Neuronal stem cell (in vitro differentiated cells): ENCODE measurements at regions not wholly inside any gene's neighbourhood (a gene's known extent, or its start where the extent isn't known, plus 50 kb on each side); places are given as distances from the start of the nearest gene placed in this dataset.

Source experiments
- DNase-seq: peaks from one replicate; pipeline ENCODE4 v3.0.0-alpha.2; 2013; ENCODE audit warnings: low spot score
- H2AFZ ChIP-seq: one replicate; pipeline ENCODE4 v1.6.1; 2013; ENCODE audit warnings: mild to moderate bottlenecking, low read length, inconsistent platforms
- H2AK5ac ChIP-seq: 2 replicates; pipeline ENCODE4 v1.6.1; 2013; ENCODE audit warnings: low read depth, mild to moderate bottlenecking, inconsistent platforms, low read length, moderate library complexity, mixed read lengths
- H2BK120ac ChIP-seq: 2 replicates; pipeline ENCODE4 v1.6.1; 2013; ENCODE audit warnings: low read depth, mild to moderate bottlenecking, inconsistent platforms, low read length, moderate library complexity, mixed read lengths
- H2BK12ac ChIP-seq: one replicate; pipeline ENCODE4 v1.6.1; 2013; ENCODE audit warnings: low read length, inconsistent platforms
- H2BK15ac ChIP-seq: 2 replicates; pipeline ENCODE4 v1.6.1; 2013; ENCODE audit warnings: mild to moderate bottlenecking, low read length, inconsistent platforms, mixed read lengths
- H2BK5ac ChIP-seq: one replicate; pipeline ENCODE4 v1.6.1; 2013; ENCODE audit warnings: inconsistent platforms, mild to moderate bottlenecking, low read length, moderate library complexity
- H3K14ac ChIP-seq: one replicate; pipeline ENCODE4 v1.6.1; 2013; ENCODE audit warnings: low read length, inconsistent platforms
- H3K18ac ChIP-seq: 2 replicates; pipeline ENCODE4 v1.6.1; 2013; ENCODE audit warnings: low read length, inconsistent platforms
- H3K23ac ChIP-seq: 2 replicates; pipeline ENCODE4 v1.6.1; 2013; ENCODE audit warnings: low read depth, mild to moderate bottlenecking, mixed read lengths, low read length, inconsistent platforms; ENCODE audit not compliant: poor library complexity
- H3K27ac ChIP-seq: replicated peaks from 3 replicates; pipeline ENCODE4 v1.5.1; 2013; ENCODE audit warnings: low read length, inconsistent platforms
- H3K27me3 ChIP-seq, 3 experiments: 2 replicates each; pipeline ENCODE4 v1.6.1; 2013; ENCODE audit warnings: low read length in 3 of 3, mild to moderate bottlenecking in 2 of 3, inconsistent platforms in 1 of 3, low read depth in 1 of 3, mixed read lengths in 1 of 3, moderate library complexity in 1 of 3; ENCODE audit not compliant: control insufficient read depth in 3 of 3, insufficient read depth in 3 of 3
- H3K36me3 ChIP-seq, 2 donors: replicated peaks in 1 of 2; 2 replicates each; pipeline ENCODE4 v1.6.1; 2013; ENCODE audit warnings: low read length in 2 of 2; ENCODE audit not compliant: control insufficient read depth in 2 of 2, insufficient read depth in 2 of 2
- H3K4ac ChIP-seq: 2 replicates; pipeline ENCODE4 v1.6.1; 2013; ENCODE audit warnings: inconsistent platforms, mild to moderate bottlenecking, low read length, moderate library complexity
- H3K4me1 ChIP-seq, 2 donors: 1 replicate in 1 of 2; 2 replicates in 1 of 2; pipeline ENCODE4 v1.6.1; 2013; ENCODE audit warnings: low read length in 2 of 2, low read depth in 1 of 2; ENCODE audit not compliant: control insufficient read depth in 2 of 2, insufficient read depth in 1 of 2
- H3K4me2 ChIP-seq: one replicate; pipeline ENCODE4 v1.6.1; 2013; ENCODE audit warnings: mild to moderate bottlenecking, low read length, inconsistent platforms; ENCODE audit not compliant: insufficient read depth, poor library complexity, severe bottlenecking
- H3K4me3 ChIP-seq, 2 donors: 2 replicates each; pipeline ENCODE4 v1.5.1; 2013; ENCODE audit warnings: low read length in 2 of 2, mild to moderate bottlenecking in 2 of 2, inconsistent platforms in 1 of 2, moderate library complexity in 1 of 2
- H3K79me1 ChIP-seq: one replicate; pipeline ENCODE4 v1.6.1; 2013; ENCODE audit warnings: low read depth, mild to moderate bottlenecking, inconsistent platforms, low read length, moderate library complexity
- H3K9ac ChIP-seq: one replicate; pipeline ENCODE4 v1.6.1; 2013; ENCODE audit warnings: mild to moderate bottlenecking, low read depth, low read length, inconsistent platforms; ENCODE audit not compliant: poor library complexity
- H3K9me3 ChIP-seq, 2 donors: replicated peaks in 1 of 2; 2 replicates each; pipeline versions ENCODE3 to v1.6.1; 2013; ENCODE audit warnings: low read length in 2 of 2, mild to moderate bottlenecking in 2 of 2, inconsistent platforms in 1 of 2, low read depth in 1 of 2, mixed read lengths in 1 of 2, moderate library complexity in 1 of 2; ENCODE audit not compliant: control insufficient read depth in 2 of 2, insufficient read depth in 1 of 2
- H4K8ac ChIP-seq: one replicate; pipeline ENCODE4 v1.6.1; 2013; ENCODE audit warnings: low read depth, mild to moderate bottlenecking, inconsistent platforms, low read length, moderate library complexity
- H4K91ac ChIP-seq: one replicate; pipeline ENCODE4 v1.6.1; 2013; ENCODE audit warnings: low read length, low read depth, mild to moderate bottlenecking, inconsistent platforms; ENCODE audit not compliant: poor library complexity
- WGBS, 2 donors: extraction: QIAGEN DNeasy Blood & Tissue Kit; methylation state at CpG; one replicate each; pipeline ENCODE4 v1.1.7; 2013; ENCODE audit warnings: missing lambda C conversion rate in 2 of 2, mixed read lengths in 1 of 2; ENCODE audit not compliant: insufficient read length in 2 of 2, insufficient replicate concordance in 1 of 2; ENCODE audit errors: extremely low coverage in 2 of 2; 5-methylcytosine and 5-hydroxymethylcytosine counted together

DNA sequence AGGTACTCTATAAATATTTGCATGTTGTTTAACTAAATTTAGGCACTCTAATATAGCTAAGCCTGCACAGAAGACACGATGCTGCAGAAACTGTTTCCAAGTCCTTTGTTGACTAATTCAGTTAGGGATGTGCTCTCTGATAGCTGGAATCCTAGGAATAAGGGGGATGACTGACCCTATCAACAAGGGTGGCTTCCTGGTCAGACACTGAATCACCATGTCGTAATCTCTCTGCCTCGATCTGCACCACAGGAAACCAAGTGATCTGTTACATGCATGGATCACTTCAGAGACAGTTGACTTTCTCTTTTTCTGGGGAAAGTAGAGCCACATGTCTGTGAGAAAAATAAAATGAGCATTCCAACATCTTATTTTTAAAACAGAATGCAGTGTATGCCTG, 169.1 kb downstream of the GUCY2F start:
- Histone ChIP-seq H3K4me1 (no peaks in the 10 kb centered on the region), H2AK5ac (no peak overlapping the region), H3K23ac (no peak overlapping the region), H3K18ac (no peak overlapping the region), H2BK15ac (no peak overlapping the region), H3K9ac (no peak overlapping the region), H4K91ac (no peak overlapping the region), H3K27me3 (no peaks in the 10 kb centered on the region), H3K14ac (no peak overlapping the region), H3K4me2 (no peak overlapping the region), H3K36me3 (no peaks in the 10 kb centered on the region), H2AFZ (no peak overlapping the region), H4K8ac (no peak overlapping the region), H3K4ac (no peak overlapping the region), H2BK5ac (no peak overlapping the region), H3K79me1 (no peaks in the 10 kb centered on the region), H3K4me3 (no peak overlapping the region), H3K27ac (no peak overlapping the region), H2BK120ac (no peak overlapping the region), H3K9me3 (no peaks in the 10 kb centered on the region), H2BK12ac (no peak overlapping the region)
- DNase-seq = no peak
- no CpG with 5 or more reads among the region's 3 CpGs for WGBS, 2 donors

- H2AFZ ChIP-seq = no peak overlapping the region
- H3K4me1 ChIP-seq = no peaks in the 10 kb centered on the region
- H3K4ac ChIP-seq = no peak overlapping the region
- H3K23ac ChIP-seq = no peak overlapping the region
- H3K9me3 ChIP-seq = no peaks in the 10 kb centered on the region
- H2AK5ac ChIP-seq = no peak overlapping the region
- no peaks in the 10 kb centered on the region for H3K36me3 ChIP-seq
- no CpG with 5 or more reads among the region's 8 CpGs for WGBS, 2 donors
- H3K27me3 ChIP-seq = no peaks in the 10 kb centered on the region
- no peak overlapping the region for H3K18ac ChIP-seq
- H2BK5ac ChIP-seq = no peak overlapping the region
- no peak overlapping the region for H2BK15ac ChIP-seq
- DNase-seq = no peak
- H3K27ac ChIP-seq = no peak overlapping the region
- H2BK12ac ChIP-seq = no peak overlapping the region
- H3K79me1 ChIP-seq = no peaks in the 10 kb centered on the region
- no peak overlapping the region for H2BK120ac ChIP-seq
- no peak overlapping the region for H3K4me2 ChIP-seq
- H4K91ac ChIP-seq = no peak overlapping the region
- H3K4me3 ChIP-seq = no peak overlapping the region
- no peak overlapping the region for H4K8ac ChIP-seq
- H3K9ac ChIP-seq = no peak overlapping the region
- no peak overlapping the region for H3K14ac ChIP-seq
Measured at GRCh38 chrX:109310031-109310430, 171.9 kb downstream of the GUCY2F start.

GRCh38 chrX:109301177-109301576, 180.7 kb downstream of the GUCY2F start:
- no peak overlapping the region for H2BK5ac ChIP-seq
- H4K91ac ChIP-seq = no peak overlapping the region
- no peak overlapping the region for H4K8ac ChIP-seq
- H3K36me3 ChIP-seq = no peaks in the 10 kb centered on the region
- H3K4me3 ChIP-seq = no peak overlapping the region
- H2BK120ac ChIP-seq = no peak overlapping the region
- no peak overlapping the region for H3K23ac ChIP-seq
- no peak overlapping the region for H2BK15ac ChIP-seq
- H3K4ac ChIP-seq = no peak overlapping the region
- H2AFZ ChIP-seq = no peak overlapping the region
- H3K14ac ChIP-seq = no peak overlapping the region
- no peak for DNase-seq
- no peak overlapping the region for H3K18ac ChIP-seq
- no peak overlapping the region for H2AK5ac ChIP-seq
- H3K27me3 ChIP-seq = no peaks in the 10 kb centered on the region
- H3K9me3 ChIP-seq = no peaks in the 10 kb centered on the region
- no peak overlapping the region for H3K27ac ChIP-seq
- no peak overlapping the region for H3K9ac ChIP-seq
- H2BK12ac ChIP-seq = no peak overlapping the region
- no peaks in the 10 kb centered on the region for H3K79me1 ChIP-seq
- no CpG with 5 or more reads among the region's 2 CpGs for whole genome bisulfite sequencing, 2 donors
- H3K4me1 ChIP-seq = no peaks in the 10 kb centered on the region
- no peak overlapping the region for H3K4me2 ChIP-seq

- no peak overlapping the region for H3K9ac ChIP-seq
- no peak overlapping the region for H2BK120ac ChIP-seq
- H4K91ac ChIP-seq = no peak overlapping the region
- H2AFZ ChIP-seq = no peak overlapping the region
- H2BK15ac ChIP-seq = no peak overlapping the region
- no peak overlapping the region for H2BK5ac ChIP-seq
- H3K4me3 ChIP-seq = no peak overlapping the region
- H3K36me3 ChIP-seq = no peaks in the 10 kb centered on the region
- no peak overlapping the region for H3K14ac ChIP-seq
- H4K8ac ChIP-seq = no peak overlapping the region
- H3K79me1 ChIP-seq = no peaks in the 10 kb centered on the region
- H3K9me3 ChIP-seq = no peaks in the 10 kb centered on the region
- H3K4me2 ChIP-seq = no peak overlapping the region
- H3K23ac ChIP-seq = no peak overlapping the region
- H2AK5ac ChIP-seq = no peak overlapping the region
- no peak overlapping the region for H3K18ac ChIP-seq
- no peak overlapping the region for H3K27ac ChIP-seq
- no peak overlapping the region for H3K4ac ChIP-seq
- no peak for DNase-seq
- H3K27me3 ChIP-seq = no peaks in the 10 kb centered on the region
- no peak overlapping the region for H2BK12ac ChIP-seq
- no CpG with 5 or more reads among the region's 1 CpG for WGBS, 2 donors
- no peaks in the 10 kb centered on the region for H3K4me1 ChIP-seq
Measured at GRCh38 chrX:109300415-109300814, 181.5 kb downstream of the GUCY2F start.
